HFFc6 (cell line): ENCODE measurements at regions not wholly inside any gene's neighbourhood (a gene's known extent, or its start where the extent isn't known, plus 50 kb on each side); places are given as distances from the start of the nearest gene placed in this dataset.

Source experiments
- DNase-seq: peaks from one replicate; pipeline ENCODE4 v3.0.0-alpha.2; 2018
- H3K27ac Mint-ChIP-seq: 2 replicates; pipeline ENCODE4 v1.8.0; 2020; ENCODE audit warnings: mild to moderate bottlenecking, mixed read lengths
- H3K27me3 Mint-ChIP-seq: 2 replicates; pipeline ENCODE4 v1.8.0; 2021; ENCODE audit warnings: mild to moderate bottlenecking, moderate library complexity, mixed read lengths; ENCODE audit not compliant: insufficient read depth
- H3K36me3 Mint-ChIP-seq: 2 replicates; pipeline ENCODE4 v1.8.0; 2021; ENCODE audit warnings: low read depth, mixed read lengths
- H3K4me1 Mint-ChIP-seq: 2 replicates; pipeline ENCODE4 v1.8.0; 2020; ENCODE audit warnings: low read depth, mixed read lengths
- H3K4me3 Mint-ChIP-seq: 2 replicates; pipeline ENCODE4 v1.8.0; 2020; ENCODE audit warnings: mild to moderate bottlenecking, moderate library complexity, mixed read lengths
- H3K9me3 Mint-ChIP-seq: 2 replicates; pipeline ENCODE4 v1.8.0; 2020; ENCODE audit warnings: mild to moderate bottlenecking, mixed read lengths
- TF ChIP-seq, protein P1 (sequence below): fragments of 200-600 bp; sonication (generic); IDR thresholded peaks from 2 replicates; pipeline ENCODE4 v1.5.0; 2021; ENCODE audit warnings: antibody characterized with exemption, mild to moderate bottlenecking

DNA sequence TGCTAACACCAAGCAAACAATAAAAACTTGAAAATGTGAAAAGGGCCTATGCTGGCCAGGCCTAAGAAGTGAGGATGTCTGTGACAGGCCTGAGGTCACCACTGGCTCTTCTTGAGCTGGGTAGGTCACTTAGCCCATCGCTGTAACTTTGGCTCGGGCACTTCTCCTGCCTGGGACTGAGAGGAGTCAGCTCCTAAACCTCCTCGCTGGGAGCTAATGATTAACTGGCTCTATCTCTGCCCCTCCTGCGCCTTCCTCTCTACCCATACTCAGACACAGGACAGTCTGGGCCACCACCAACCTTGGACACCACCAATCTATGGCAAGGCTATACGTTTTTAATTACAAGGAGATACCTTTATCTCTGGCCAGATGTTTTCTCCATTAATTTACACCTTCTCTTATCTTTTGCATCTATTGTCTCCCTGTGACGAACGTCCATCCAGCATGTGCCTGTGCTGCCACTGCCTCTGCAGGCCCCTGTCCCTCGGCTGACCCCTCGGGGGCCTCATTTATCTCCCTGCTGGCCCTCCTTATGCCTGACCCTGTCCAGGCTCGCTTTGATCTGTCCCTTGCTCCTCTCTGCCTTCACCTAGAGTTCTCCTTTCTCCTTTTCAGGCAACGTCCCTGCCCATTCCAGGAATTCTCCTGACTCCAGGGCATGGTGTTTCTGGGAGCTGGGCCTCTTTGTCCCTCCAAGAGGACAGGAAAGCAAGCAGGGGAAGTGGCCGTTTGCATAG is 149.1 kb upstream of the GATA6 start:
- H3K9me3 Mint-ChIP-seq = no peaks in the 10 kb centered on the region
- no peak overlapping the region for H3K27ac Mint-ChIP-seq
- H3K36me3 Mint-ChIP-seq = no peaks in the 10 kb centered on the region
- no peak for DNase-seq
- no peak overlapping the region for H3K4me3 Mint-ChIP-seq
- TF ChIP-seq, protein P1, sequence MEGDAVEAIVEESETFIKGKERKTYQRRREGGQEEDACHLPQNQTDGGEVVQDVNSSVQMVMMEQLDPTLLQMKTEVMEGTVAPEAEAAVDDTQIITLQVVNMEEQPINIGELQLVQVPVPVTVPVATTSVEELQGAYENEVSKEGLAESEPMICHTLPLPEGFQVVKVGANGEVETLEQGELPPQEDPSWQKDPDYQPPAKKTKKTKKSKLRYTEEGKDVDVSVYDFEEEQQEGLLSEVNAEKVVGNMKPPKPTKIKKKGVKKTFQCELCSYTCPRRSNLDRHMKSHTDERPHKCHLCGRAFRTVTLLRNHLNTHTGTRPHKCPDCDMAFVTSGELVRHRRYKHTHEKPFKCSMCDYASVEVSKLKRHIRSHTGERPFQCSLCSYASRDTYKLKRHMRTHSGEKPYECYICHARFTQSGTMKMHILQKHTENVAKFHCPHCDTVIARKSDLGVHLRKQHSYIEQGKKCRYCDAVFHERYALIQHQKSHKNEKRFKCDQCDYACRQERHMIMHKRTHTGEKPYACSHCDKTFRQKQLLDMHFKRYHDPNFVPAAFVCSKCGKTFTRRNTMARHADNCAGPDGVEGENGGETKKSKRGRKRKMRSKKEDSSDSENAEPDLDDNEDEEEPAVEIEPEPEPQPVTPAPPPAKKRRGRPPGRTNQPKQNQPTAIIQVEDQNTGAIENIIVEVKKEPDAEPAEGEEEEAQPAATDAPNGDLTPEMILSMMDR = no peak
- H3K27me3 Mint-ChIP-seq = peaks cover 11% of the 10 kb centered on the region
- H3K4me1 Mint-ChIP-seq = no peaks in the 10 kb centered on the region

DNA sequence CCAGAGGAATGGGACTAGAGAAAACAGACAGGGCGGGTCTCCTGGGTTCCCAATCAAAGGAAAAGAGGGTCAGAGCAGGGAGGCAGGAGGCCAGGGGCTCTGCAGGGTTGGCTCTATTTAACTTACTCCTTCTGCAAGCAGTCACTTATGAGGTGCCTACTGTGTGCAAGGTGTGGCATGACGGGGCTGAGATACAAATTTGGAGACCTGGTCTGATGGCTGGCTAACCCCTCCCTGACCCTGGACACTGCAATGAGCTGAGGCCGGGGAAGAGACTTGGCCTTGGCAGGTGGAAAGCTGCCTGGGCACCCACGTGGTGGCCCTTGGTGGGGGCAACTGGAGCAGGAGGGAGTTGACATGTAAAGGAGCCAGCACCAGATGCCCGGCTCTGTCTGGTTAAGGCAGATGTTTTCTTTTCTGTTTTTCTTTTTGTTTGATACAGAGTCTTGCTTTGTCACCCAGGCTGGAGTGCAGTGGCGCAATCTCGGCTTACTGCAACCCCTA is 148.5 kb upstream of the GATA6 start:
- no peaks in the 10 kb centered on the region for H3K36me3 Mint-ChIP-seq
- peaks cover 12% of the 10 kb centered on the region for H3K27me3 Mint-ChIP-seq
- H3K4me1 Mint-ChIP-seq = no peaks in the 10 kb centered on the region
- H3K9me3 Mint-ChIP-seq = no peaks in the 10 kb centered on the region
- TF ChIP-seq, protein P1 = no peak
- no peak overlapping the region for H3K27ac Mint-ChIP-seq
- no peak for DNase-seq
- H3K4me3 Mint-ChIP-seq = no peak overlapping the region

DNA sequence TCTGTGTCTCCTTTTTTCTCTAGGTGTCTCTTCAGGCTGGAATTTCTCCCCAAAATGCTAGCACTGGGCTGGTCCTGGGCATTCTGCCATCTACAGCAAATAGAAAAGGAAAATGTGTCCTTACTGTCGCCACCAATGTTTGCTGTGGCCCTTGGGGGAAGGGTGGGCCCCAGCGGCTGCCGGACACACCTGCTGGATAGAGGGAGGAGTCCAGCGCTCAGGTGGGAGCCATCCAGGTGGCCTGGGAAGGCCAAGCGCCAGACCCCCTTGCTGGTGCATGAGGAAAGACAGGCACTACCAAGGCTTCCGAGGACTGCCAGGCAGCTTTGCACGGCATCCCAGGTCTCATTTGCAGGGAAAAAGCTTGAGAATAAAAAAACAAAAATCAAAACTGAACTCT is 147.7 kb upstream of the GATA6 start:
- H3K4me3 Mint-ChIP-seq = no peak overlapping the region
- no peak overlapping the region for H3K27ac Mint-ChIP-seq
- no peaks in the 10 kb centered on the region for H3K36me3 Mint-ChIP-seq
- peaks cover 17% of the 10 kb centered on the region for H3K27me3 Mint-ChIP-seq
- TF ChIP-seq, protein P1 = no peak
- no peaks in the 10 kb centered on the region for H3K9me3 Mint-ChIP-seq
- H3K4me1 Mint-ChIP-seq = no peaks in the 10 kb centered on the region
- DNase-seq = no peak

DNA sequence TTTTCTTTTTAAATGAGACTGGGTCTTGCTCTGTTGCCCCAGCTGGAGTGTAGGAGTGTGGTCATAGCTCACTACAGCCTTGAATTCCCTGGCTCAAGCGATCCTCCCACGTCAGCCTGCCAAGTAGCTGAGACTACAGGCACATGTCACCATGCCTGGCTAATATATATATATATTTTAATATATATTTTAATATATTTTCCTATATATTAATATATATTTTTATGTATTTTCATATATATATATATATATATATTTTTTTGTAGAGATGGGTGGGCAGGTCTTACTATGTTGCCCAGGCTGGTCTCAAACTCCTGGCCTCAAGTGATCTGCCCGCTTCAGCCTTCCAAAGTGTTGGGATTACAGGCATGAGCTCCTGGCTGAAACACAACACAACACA is 144.5 kb upstream of the GATA6 start:
- Mint-ChIP-seq H3K36me3 (peaks cover 3% of the 10 kb centered on the region; the same call in 1 of the 2 replicates), H3K4me1 (no peaks in the 10 kb centered on the region), H3K9me3 (no peaks in the 10 kb centered on the region), H3K27ac (no peak overlapping the region), H3K27me3 (peaks cover 20% of the 10 kb centered on the region), H3K4me3 (no peak overlapping the region)
- TF ChIP-seq, protein P1 = no peak
- DNase-seq = no peak

DNA sequence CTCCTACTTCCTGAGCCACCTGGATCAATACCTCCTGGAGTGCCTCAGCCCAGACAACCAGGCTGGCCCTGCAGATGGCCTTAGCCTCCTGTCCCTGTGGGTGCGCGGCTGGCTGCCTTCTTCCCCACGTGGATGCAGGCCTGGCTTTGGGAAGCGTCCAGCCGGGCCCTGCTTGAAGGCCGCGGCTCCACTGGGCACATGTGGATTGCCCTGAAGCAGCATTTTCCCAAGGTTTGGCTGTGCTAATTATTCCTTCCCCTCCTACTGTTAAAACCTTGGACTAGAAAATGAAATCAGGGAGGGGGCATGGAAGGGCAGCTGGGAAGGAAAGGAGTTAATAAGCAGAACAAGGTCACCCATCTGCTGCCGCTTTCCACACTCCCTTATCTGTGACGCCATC is 143.0 kb upstream of the GATA6 start:
- no peak for DNase-seq
- Mint-ChIP-seq H3K4me1 (no peaks in the 10 kb centered on the region; the same call in 1 of the 2 replicates), H3K9me3 (no peaks in the 10 kb centered on the region), H3K27me3 (peaks cover 23% of the 10 kb centered on the region), H3K4me3 (no peak overlapping the region), H3K27ac (no peak overlapping the region), H3K36me3 (peaks cover 6% of the 10 kb centered on the region; the same call in 1 of the 2 replicates)
- TF ChIP-seq, protein P1 = no peak
